Astrocyte of the spinal cord (primary cell): ENCODE measurements at regions not wholly inside any gene's neighbourhood (a gene's known extent, or its start where the extent isn't known, plus 50 kb on each side); places are given as distances from the start of the nearest gene placed in this dataset.

Experiments used
- DNase-seq: peaks from one replicate; pipeline ENCODE4 v3.0.0; 2011; ENCODE audit warnings: low read depth, low spot score
- H3K4me3 ChIP-seq: 2 replicates; pipeline ENCODE4 v1.5.1; 2011; ENCODE audit warnings: low read depth, mild to moderate bottlenecking, low read length, moderate library complexity
- CTCF ChIP-seq: IDR thresholded peaks from 2 replicates; pipeline ENCODE4 v1.5.1; 2012; ENCODE audit warnings: low read depth, mild to moderate bottlenecking, low read length, inconsistent platforms
- in situ Hi-C: cut with HindIII; loops from 2 replicates; pipeline ENCODE4 v1.10.0; 2017; ENCODE audit warnings: low sequenced_read_pairs

GRCh38 chr1:233527818-233528217 lies 86.1 kb upstream of the KCNK1 start:
- no peak overlapping the region for H3K4me3 ChIP-seq
- no peak for TF ChIP-seq CTCF
- in situ Hi-C loops: no loop called here
- no peak for DNase-seq

- in situ Hi-C loops: no loop called here
- TF ChIP-seq CTCF: no peak
- DNase-seq: no peak
- H3K4me3 ChIP-seq: no peak overlapping the region
These were observed 83.1 kb upstream of the KCNK1 start for GRCh38 chr1:233530665-233531386.

- in situ Hi-C loops: no loop called here
- TF ChIP-seq CTCF: no peak
- no peak overlapping the region for H3K4me3 ChIP-seq
- DNase-seq: no peak
These were observed 73.1 kb upstream of the KCNK1 start for GRCh38 chr1:233540816-233541215.

GRCh38 chr1:233543338-233544255 lies 70.3 kb upstream of the KCNK1 start:
- TF ChIP-seq CTCF: no peak
- DNase-seq: peak; percentile 88
- H3K4me3 ChIP-seq: no peak overlapping the region
- in situ Hi-C loops: no loop called here

GRCh38 chr1:233544304-233544703 lies 69.6 kb upstream of the KCNK1 start:
- no peak overlapping the region for H3K4me3 ChIP-seq
- TF ChIP-seq CTCF: no peak
- in situ Hi-C loops: no loop called here
- DNase-seq: no peak

GRCh38 chr1:233547726-233548125 lies 66.2 kb upstream of the KCNK1 start:
- DNase-seq: no peak
- TF ChIP-seq CTCF: no peak
- in situ Hi-C loops: no loop called here
- H3K4me3 ChIP-seq: no peak overlapping the region
